GM19239 (cell line): ENCODE measurements at regions not wholly inside any gene's neighbourhood (a gene's known extent, or its start where the extent isn't known, plus 50 kb on each side); places are given as distances from the start of the nearest gene placed in this dataset.

ENCODE experiments used
- DNase-seq: peaks from one replicate; pipeline ENCODE4 v3.0.0; 2011; ENCODE audit warnings: low spot score; ENCODE audit not compliant: insufficient read length
- FAIRE-seq: peaks from 2 replicates; lab custom pipeline; 2011; peaks lifted over from hg19 to GRCh38; lab: Jason Lieb, UNC

GRCh38 chr6:104253236-104253635, 606.5 kb downstream of the HACE1 start:
- FAIRE-seq (no peak), DNase-seq (no peak)

GRCh38 chr6:104252276-104252675, 607.4 kb downstream of the HACE1 start:
- no peak for DNase-seq
- FAIRE-seq: no peak

- FAIRE-seq (no peak), DNase-seq (no peak)
Observed at GRCh38 chr6:104251651-104252050, 608.1 kb downstream of the HACE1 start.

- FAIRE-seq (no peak), DNase-seq (no peak)
Observed at GRCh38 chr6:104240865-104241264, 618.9 kb downstream of the HACE1 start.

GRCh38 chr6:104239971-104240370, 619.7 kb downstream of the HACE1 start:
- FAIRE-seq: no peak
- DNase-seq: no peak

- DNase-seq (no peak), FAIRE-seq (no peak)
Observed at GRCh38 chr6:104229057-104229456, 630.7 kb downstream of the HACE1 start.

- FAIRE-seq (no peak), DNase-seq (no peak)
Observed at GRCh38 chr6:104227508-104227907, 632.2 kb downstream of the HACE1 start.

GRCh38 chr6:104226790-104227446, 632.8 kb downstream of the HACE1 start:
- FAIRE-seq: no peak
- no peak for DNase-seq

GRCh38 chr6:104218116-104218515, 641.6 kb downstream of the HACE1 start:
- no peak for DNase-seq
- FAIRE-seq: no peak

GRCh38 chr6:104214901-104215300, 644.8 kb downstream of the HACE1 start:
- DNase-seq: no peak
- FAIRE-seq: no peak

GRCh38 chr6:104212977-104213668, 646.6 kb downstream of the HACE1 start:
- FAIRE-seq: no peak
- DNase-seq: no peak

- FAIRE-seq (no peak), DNase-seq (no peak)
Observed at GRCh38 chr6:104207635-104208034, 652.1 kb downstream of the HACE1 start.

- FAIRE-seq: no peak
- DNase-seq: no peak
Observed at GRCh38 chr6:104201557-104201956, 658.2 kb downstream of the HACE1 start.

GRCh38 chr6:104187616-104188015, 672.1 kb downstream of the HACE1 start:
- DNase-seq (no peak), FAIRE-seq (no peak)

GRCh38 chr6:104186831-104187230, 672.9 kb downstream of the HACE1 start:
- FAIRE-seq (no peak), DNase-seq (no peak)

- no peak for DNase-seq
- FAIRE-seq: no peak
Observed at GRCh38 chr6:104183816-104184435, 675.8 kb downstream of the HACE1 start.

- DNase-seq (no peak), FAIRE-seq (no peak)
Observed at GRCh38 chr6:104182811-104183210, 676.9 kb downstream of the HACE1 start.

- DNase-seq: no peak
- no peak for FAIRE-seq
Observed at GRCh38 chr6:104173668-104174067, 686.1 kb downstream of the HACE1 start.

GRCh38 chr6:104170401-104170800, 689.3 kb downstream of the HACE1 start:
- DNase-seq (no peak), FAIRE-seq (no peak)

GRCh38 chr6:104166055-104166668, 693.6 kb downstream of the HACE1 start:
- no peak for DNase-seq
- FAIRE-seq: no peak

GRCh38 chr6:104162036-104162669, 697.6 kb downstream of the HACE1 start:
- FAIRE-seq: no peak
- no peak for DNase-seq
